ENCODE measurements at regions not wholly inside any gene's neighbourhood (a gene's known extent, or its start where the extent isn't known, plus 50 kb on each side); places are given as distances from the start of the nearest gene placed in this dataset.

GRCh38 chr21:8990326-8991087 lies 1530.9 kb upstream of the TPTE start:
- H3K4me1 Mint-ChIP-seq: no peaks in the 10 kb centered on the region
- H3K27me3 Mint-ChIP-seq (ENCODE audit: insufficient read depth): no peaks in the 10 kb centered on the region
- H3K27ac ChIP-seq (ENCODE audit: low read depth, low read length): no peak overlapping the region
- no peaks in the 10 kb centered on the region for H3K27me3 ChIP-seq (ENCODE audit: control insufficient read depth, insufficient read depth, low read length, poor library complexity, severe bottlenecking)
- no peak overlapping the region for H3K9ac ChIP-seq (ENCODE audit: extremely low read depth, low read length, poor library complexity, severe bottlenecking)
- peaks cover 71% of the 10 kb centered on the region for H3K9me3 ChIP-seq (ENCODE audit: control insufficient read depth, low read length)
- no peak overlapping the region for H3K27ac Mint-ChIP-seq
- TF ChIP-seq CTCF (conservative IDR thresholded peaks at IDR 0.05): no peak
- H3K4me3 ChIP-seq (ENCODE audit: low read length): peak overlapping the region; percentile 1
- no peaks in the 10 kb centered on the region for H3K4me1 ChIP-seq (ENCODE audit: control insufficient read depth, insufficient read depth, low read length)
- H3K36me3 Mint-ChIP-seq (ENCODE audit: low read depth): peaks cover 22% of the 10 kb centered on the region
- H3K4me3 Mint-ChIP-seq: no peak overlapping the region
- 65 to 69% methylated on average over 11 of the region's 11 CpGs for WGBS, 2 experiments (ENCODE audit: insufficient coverage in 1 of 2, insufficient read length in 1 of 2)
- peaks cover 70% of the 10 kb centered on the region for H3K9me3 Mint-ChIP-seq
- DNase-seq: peak; percentile 54
- H3K36me3 ChIP-seq (ENCODE audit: control insufficient read depth, insufficient read depth, low read length): no peaks in the 10 kb centered on the region

- Histone ChIP-seq H3K27ac (ENCODE audit: low read depth, low read length) (no peak overlapping the region), H3K36me3 (ENCODE audit: control insufficient read depth, insufficient read depth, low read length) (no peaks in the 10 kb centered on the region), H3K4me1 (ENCODE audit: control insufficient read depth, insufficient read depth, low read length) (no peaks in the 10 kb centered on the region), H3K9me3 (ENCODE audit: control insufficient read depth, low read length) (peaks cover 78% of the 10 kb centered on the region), H3K27me3 (ENCODE audit: control insufficient read depth, insufficient read depth, low read length, poor library complexity, severe bottlenecking) (no peaks in the 10 kb centered on the region), H3K9ac (ENCODE audit: extremely low read depth, low read length, poor library complexity, severe bottlenecking) (no peak overlapping the region), H3K4me3 (ENCODE audit: low read length) (peak overlapping the region; percentile 20)
- no peak for TF ChIP-seq CTCF (conservative IDR thresholded peaks at IDR 0.05)
- peaks cover 22% of the 10 kb centered on the region for H3K36me3 Mint-ChIP-seq (ENCODE audit: low read depth)
- no peaks in the 10 kb centered on the region for H3K4me1 Mint-ChIP-seq
- H3K27ac Mint-ChIP-seq: no peak overlapping the region
- H3K27me3 Mint-ChIP-seq (ENCODE audit: insufficient read depth): no peaks in the 10 kb centered on the region
- no peak overlapping the region for H3K4me3 Mint-ChIP-seq
- H3K9me3 Mint-ChIP-seq: peaks cover 77% of the 10 kb centered on the region
- peak; percentile 54 for DNase-seq
- WGBS, 2 experiments (ENCODE audit: insufficient coverage in 1 of 2, insufficient read length in 1 of 2): 51 to 57% methylated on average over 12 to 14 of the region's 14 CpGs
Observed at GRCh38 chr21:8991088-8991907, 1530.1 kb upstream of the TPTE start.

- no peaks in the 10 kb centered on the region for H3K27me3 Mint-ChIP-seq (ENCODE audit: insufficient read depth)
- peak overlapping the region; percentile 20 for H3K4me3 ChIP-seq (ENCODE audit: low read length)
- H3K4me1 Mint-ChIP-seq: no peaks in the 10 kb centered on the region
- H3K9me3 ChIP-seq (ENCODE audit: control insufficient read depth, low read length): peaks cover 86% of the 10 kb centered on the region
- H3K27me3 ChIP-seq (ENCODE audit: control insufficient read depth, insufficient read depth, low read length, poor library complexity, severe bottlenecking): no peaks in the 10 kb centered on the region
- no peak for TF ChIP-seq CTCF (conservative IDR thresholded peaks at IDR 0.05)
- H3K4me3 Mint-ChIP-seq: no peak overlapping the region
- no peak overlapping the region for H3K27ac Mint-ChIP-seq
- H3K36me3 ChIP-seq (ENCODE audit: control insufficient read depth, insufficient read depth, low read length): no peaks in the 10 kb centered on the region
- H3K36me3 Mint-ChIP-seq (ENCODE audit: low read depth): peaks cover 22% of the 10 kb centered on the region
- 41 to 50% methylated on average over 3 of the region's 3 CpGs for WGBS, 2 experiments (ENCODE audit: insufficient coverage in 1 of 2, insufficient read length in 1 of 2)
- no peak overlapping the region for H3K9ac ChIP-seq (ENCODE audit: extremely low read depth, low read length, poor library complexity, severe bottlenecking)
- no peak overlapping the region for H3K27ac ChIP-seq (ENCODE audit: low read depth, low read length)
- H3K9me3 Mint-ChIP-seq: peaks cover 83% of the 10 kb centered on the region
- H3K4me1 ChIP-seq (ENCODE audit: control insufficient read depth, insufficient read depth, low read length): no peaks in the 10 kb centered on the region
- no peak for DNase-seq
Observed at GRCh38 chr21:8991968-8992621, 1529.3 kb upstream of the TPTE start.

Data from endodermal cell (in vitro differentiated cells).